Stimulated activated CD8-positive, alpha-beta memory T cell treated with anti-CD3 and anti-CD28 coated beads, Interleukin-2, amount 100 ng/mL, for 48 hours (primary cell): ENCODE measurements at regions not wholly inside any gene's neighbourhood (a gene's known extent, or its start where the extent isn't known, plus 50 kb on each side); places are given as distances from the start of the nearest gene placed in this dataset.
"Not testable (repeated sequence)": the region's sequence is repeated elsewhere in the genome, so short reads cannot be mapped to it uniquely, and the experiment has no call there.

Experiments
- DNase-seq, 2 donors: peaks; one replicate each; pipeline ENCODE4 v3.0.0-alpha.2; 2020; ENCODE audit warnings: low read depth in 2 of 2

GRCh38 chr19:29013325-29013724, 199.6 kb downstream of the UQCRFS1 start:
- no peak for DNase-seq

GRCh38 chr19:29012457-29012856, 200.5 kb downstream of the UQCRFS1 start:
- DNase-seq: no peak

- no peak for DNase-seq
Observed at GRCh38 chr19:29010276-29010675, 202.7 kb downstream of the UQCRFS1 start.

- DNase-seq: no peak
Observed at GRCh38 chr19:29006057-29006735, 206.8 kb downstream of the UQCRFS1 start.

GRCh38 chr19:29004796-29005195, 208.2 kb downstream of the UQCRFS1 start:
- DNase-seq: no peak

- DNase-seq: no peak
Observed at GRCh38 chr19:29003641-29004409, 209.1 kb downstream of the UQCRFS1 start.

GRCh38 chr19:29002336-29002735, 210.6 kb downstream of the UQCRFS1 start:
- no peak for DNase-seq

GRCh38 chr19:29001597-29002245, 211.2 kb downstream of the UQCRFS1 start:
- DNase-seq: no peak

GRCh38 chr19:29001141-29001581, 211.8 kb downstream of the UQCRFS1 start:
- no peak for DNase-seq

GRCh38 chr19:28999724-29000433, 213.1 kb downstream of the UQCRFS1 start:
- DNase-seq: no peak

GRCh38 chr19:28998974-28999373, 214.0 kb downstream of the UQCRFS1 start:
- no peak for DNase-seq

- DNase-seq: not testable (repeated sequence)
Observed at GRCh38 chr19:28997866-28998265, 215.1 kb downstream of the UQCRFS1 start.

- DNase-seq: no peak
Observed at GRCh38 chr19:28990522-28990921, 222.4 kb downstream of the UQCRFS1 start.

- DNase-seq: no peak
Observed at GRCh38 chr19:28989739-28990138, 223.2 kb downstream of the UQCRFS1 start.

- DNase-seq: no peak
Observed at GRCh38 chr19:28988066-28988465, 224.9 kb downstream of the UQCRFS1 start.

- DNase-seq: no peak
Observed at GRCh38 chr19:28987177-28987576, 225.8 kb downstream of the UQCRFS1 start.

- no peak for DNase-seq
Observed at GRCh38 chr19:28985201-28985600, 227.8 kb downstream of the UQCRFS1 start.

- DNase-seq: no peak
Observed at GRCh38 chr19:28984315-28984714, 228.6 kb downstream of the UQCRFS1 start.

GRCh38 chr19:28983430-28983829, 229.5 kb downstream of the UQCRFS1 start:
- DNase-seq: no peak

GRCh38 chr19:28981994-28982393, 231.0 kb downstream of the UQCRFS1 start:
- DNase-seq: no peak

GRCh38 chr19:28981518-28981917, 231.4 kb downstream of the UQCRFS1 start:
- DNase-seq: no peak

- no peak for DNase-seq
Observed at GRCh38 chr19:28980236-28980868, 232.6 kb downstream of the UQCRFS1 start.
